Endothelial cell of umbilical vein (primary cell): ENCODE measurements at regions not wholly inside any gene's neighbourhood (a gene's known extent, or its start where the extent isn't known, plus 50 kb on each side); places are given as distances from the start of the nearest gene placed in this dataset.

Experiments used
- BruUV-seq: library from RNA; stranded (reverse); fragments of 400-500 nt; replicated peaks from 2 replicates; lab custom pipeline; 2021; lab: Mats Ljungman, UMichigan
- CTCF ChIA-PET: fragments of 300-600, 350-600 bp; sonication (Branson Sonifier 250); formaldehyde crosslinking; loops from one replicate; lab custom pipeline; 2021; ENCODE audit warnings: antibody characterized with exemption, inconsistent platforms; lab: Charles Lee
- POLR2A ChIA-PET: fragments of 300-600, 350-600 bp; sonication (Branson Sonifier 250); formaldehyde crosslinking; loops from one replicate; lab custom pipeline; 2021; ENCODE audit warnings: antibody characterized with exemption, inconsistent platforms; lab: Charles Lee
- DNase-seq: peaks from one replicate; pipeline ENCODE4 v3.0.0-alpha.2; 2011; ENCODE audit warnings: low read depth, low spot score
- FAIRE-seq: peaks from 2 replicates; lab custom pipeline; 2011; peaks lifted over from hg19 to GRCh38; lab: Jason Lieb, UNC
- H2AFZ ChIP-seq: 2 replicates; pipeline ENCODE4 v1.6.0; 2012; ENCODE audit warnings: low read depth, low read length, control low read depth, inconsistent platforms
- H3K27ac ChIP-seq: 2 replicates; pipeline ENCODE4 v1.5.1; 2011; ENCODE audit warnings: low read depth, mild to moderate bottlenecking, control low read depth, low read length, moderate library complexity; ENCODE audit not compliant: insufficient read depth
- H3K27me3 ChIP-seq, 2 experiments: 2 replicates each; pipeline versions ENCODE4 v1.6.0 to v1.6.1; 2011; ENCODE audit warnings: low read length in 2 of 2, mixed read lengths in 1 of 2; ENCODE audit not compliant: control insufficient read depth in 2 of 2, insufficient read depth in 2 of 2
- H3K36me3 ChIP-seq, 2 experiments: 2 replicates in 1 of 2; 3 replicates in 1 of 2; pipeline ENCODE4 v1.5.1; 2011; ENCODE audit warnings: low read length in 2 of 2, mild to moderate bottlenecking in 1 of 2, moderate library complexity in 1 of 2; ENCODE audit not compliant: control insufficient read depth in 2 of 2, insufficient read depth in 2 of 2; ENCODE audit errors: extremely low read depth in 1 of 2
- H3K4me1 ChIP-seq: 3 replicates; pipeline ENCODE4 v1.5.1; 2011; ENCODE audit warnings: mild to moderate bottlenecking, low read length; ENCODE audit not compliant: control insufficient read depth, insufficient read depth; ENCODE audit errors: extremely low read depth
- H3K4me2 ChIP-seq: 2 replicates; pipeline ENCODE4 v1.6.1; 2011; ENCODE audit warnings: low read length, control low read depth, mixed read lengths; ENCODE audit not compliant: insufficient read depth
- H3K4me3 ChIP-seq, 3 experiments: fragments of 200-600 bp in 1 of 3; sonication (generic), shearing (Covaris generic) in 1 of 3; replicated peaks in 1 of 3; 2 replicates each; pipeline ENCODE4 v1.5.1; 2011 to 2016; ENCODE audit warnings: control low read depth in 3 of 3, low read length in 3 of 3, mild to moderate bottlenecking in 2 of 3, inconsistent platforms in 1 of 3, low read depth in 1 of 3, moderate library complexity in 1 of 3; ENCODE audit not compliant: insufficient read depth in 1 of 3
- H3K79me2 ChIP-seq: 2 replicates; pipeline ENCODE4 v1.6.0; 2012; ENCODE audit warnings: low read length, inconsistent platforms; ENCODE audit not compliant: control insufficient read depth, insufficient read depth
- H3K9ac ChIP-seq: replicated peaks from 2 replicates; pipeline ENCODE3; 2011; ENCODE audit warnings: low read length, control low read depth; ENCODE audit not compliant: insufficient read depth; ENCODE audit errors: extremely low read depth
- H3K9me1 ChIP-seq: replicated peaks from 3 replicates; pipeline ENCODE4 v1.6.0; 2011; ENCODE audit warnings: mild to moderate bottlenecking, low read length; ENCODE audit not compliant: control insufficient read depth, insufficient read depth; ENCODE audit errors: extremely low read depth
- H3K9me3 ChIP-seq: replicated peaks from 2 replicates; pipeline ENCODE4 v1.5.1; 2012; ENCODE audit warnings: low read length, inconsistent platforms; ENCODE audit not compliant: control insufficient read depth, insufficient read depth
- H4K20me1 ChIP-seq: replicated peaks from 2 replicates; pipeline ENCODE3; 2011; ENCODE audit warnings: mild to moderate bottlenecking, low read length; ENCODE audit not compliant: control insufficient read depth, insufficient read depth; ENCODE audit errors: extremely low read depth
- CTCF ChIP-seq, 2 donors: IDR thresholded peaks; 1 replicate in 1 of 2; 2 replicates in 1 of 2; pipeline ENCODE4 v1.5.1; 2011; ENCODE audit warnings: low read length in 2 of 2, mild to moderate bottlenecking in 2 of 2, moderate library complexity in 2 of 2, control low read depth in 1 of 2, inconsistent platforms in 1 of 2, low read depth in 1 of 2; ENCODE audit not compliant: insufficient read depth in 1 of 2; ENCODE audit errors: extremely low read depth in 1 of 2
- EZH2 ChIP-seq: IDR thresholded peaks from 2 replicates; pipeline ENCODE4 v1.6.1; 2012; ENCODE audit warnings: borderline replicate concordance, low read depth, mild to moderate bottlenecking, moderate library complexity, low read length, inconsistent platforms; ENCODE audit not compliant: severe bottlenecking
- FOS ChIP-seq: IDR thresholded peaks from 2 replicates; pipeline ENCODE4 v1.6.1; 2011; ENCODE audit warnings: mild to moderate bottlenecking, low read length, moderate library complexity, borderline replicate concordance; ENCODE audit not compliant: insufficient read depth
- GATA2 ChIP-seq: IDR thresholded peaks from 2 replicates; pipeline ENCODE4 v1.7.0; 2011; ENCODE audit warnings: low read depth, mild to moderate bottlenecking, moderate library complexity, mixed read lengths, low read length; ENCODE audit not compliant: insufficient read length, insufficient read depth
- JUN ChIP-seq: IDR thresholded peaks from 2 replicates; pipeline ENCODE4 v1.6.1; 2011; ENCODE audit warnings: borderline replicate concordance, low read depth; ENCODE audit not compliant: insufficient read length, insufficient read depth
- MAX ChIP-seq: IDR thresholded peaks from 2 replicates; pipeline ENCODE4 v1.6.1; 2011; ENCODE audit not compliant: insufficient read depth, insufficient read length
- MYC ChIP-seq: IDR thresholded peaks from one replicate; pipeline ENCODE4 v1.6.1; 2011; ENCODE audit warnings: mild to moderate bottlenecking, low read depth, low read length
- POLR2A ChIP-seq: IDR thresholded peaks from 2 replicates; pipeline ENCODE4 v1.6.1; 2012; ENCODE audit warnings: low read depth, mild to moderate bottlenecking, control low read depth, low read length
- POLR2AphosphoS5 ChIP-seq: IDR thresholded peaks from 2 replicates; pipeline ENCODE4 v1.6.1; 2012; ENCODE audit warnings: low read depth, mild to moderate bottlenecking, control low read depth, low read length, moderate library complexity; ENCODE audit not compliant: insufficient read depth
- dilution Hi-C: fragments of 300-500 bp; cut with MboI; formaldehyde crosslinking; loops from one replicate; pipeline ENCODE4 v1.15.0; 2019; ENCODE audit warnings: low sequenced_read_pairs; ENCODE audit not compliant: extremely low pct_ligation_motif_present
- intact Hi-C: fragments of 100-400 bp; cut with micrococcal nuclease; formaldehyde crosslinking; loops from one replicate; pipeline ENCODE4 v1.10.0; 2022

- H3K27me3 ChIP-seq = no peaks in the 10 kb centered on the region
- no peaks in the 10 kb centered on the region for H3K79me2 ChIP-seq
- no TSS peak for BruUV-seq
- H3K4me3 ChIP-seq = no peak overlapping the region
- no peak overlapping the region for H3K4me2 ChIP-seq
- DNase-seq (no peak), FAIRE-seq (no peak)
- peak overlapping the region; percentile 87 for H3K27ac ChIP-seq
- H4K20me1 ChIP-seq = no peaks in the 10 kb centered on the region
- intact Hi-C loops = loop anchor here (2.0 kb wide), 1 partner anchor 23 kb away; no protein-coding TSS in a partner anchor
- H3K9ac ChIP-seq = no peak overlapping the region
- CTCF ChIA-PET = interaction anchor here (1.1 to 1.7 kb wide), 2 partner anchors 12 to 20 kb away, joined by 3 to 4 read pairs; no protein-coding TSS in a partner anchor
- H3K9me3 ChIP-seq = no peaks in the 10 kb centered on the region
- H3K4me1 ChIP-seq = peaks cover 18% of the 10 kb centered on the region
- TF ChIP-seq FOS (no peak), POLR2AphosphoS5 (no peak), MYC (no peak), JUN (no peak), CTCF (IDR thresholded peaks at IDR 0.05; ENCODE audit: extremely low read depth in 1 of 2, insufficient read depth in 1 of 2, low read depth in 1 of 2, low read length in 2 of 2) (no peak), GATA2 (no peak), POLR2A (no peak), MAX (no peak), EZH2 (no peak)
- H3K9me1 ChIP-seq = no peaks in the 10 kb centered on the region
- no peaks in the 10 kb centered on the region for H3K36me3 ChIP-seq
- POLR2A ChIA-PET = no interaction called here
- dilution Hi-C loops = no loop called here
- H2AFZ ChIP-seq = no peak overlapping the region
These were observed 421.0 kb upstream of the PDE3A start for GRCh38 chr12:19947344-19947743.
